ENCODE measurements at regions not wholly inside any gene's neighbourhood (a gene's known extent, or its start where the extent isn't known, plus 50 kb on each side); places are given as distances from the start of the nearest gene placed in this dataset.

GRCh38 chr9:16039988-16040761 is 487.3 kb downstream of the CCDC171 start:
- no peak overlapping the region for H2AFZ ChIP-seq (ENCODE audit: low read depth, low read length)
- no peak overlapping the region for H3K4me2 ChIP-seq (ENCODE audit: low read length)
- no peak overlapping the region for H3K27ac ChIP-seq (ENCODE audit: low read length)
- peaks cover 16% of the 10 kb centered on the region for H3K4me1 ChIP-seq (ENCODE audit: low read length)
- no peak overlapping the region for H3K4me3 ChIP-seq (ENCODE audit: low read length)
- TF ChIP-seq CTCF (IDR thresholded peaks at IDR 0.05; ENCODE audit: low read depth, low read length) = no peak
- no peak for TF ChIP-seq EZH2phosphoT487 (IDR thresholded peaks at IDR 0.05; ENCODE audit: low read depth)
- H3K9ac ChIP-seq (ENCODE audit: low read length) = no peak overlapping the region
- H3K36me3 ChIP-seq (replicated peaks; ENCODE audit: low read depth, low read length) = no peaks in the 10 kb centered on the region
- no peaks in the 10 kb centered on the region for H3K27me3 ChIP-seq (ENCODE audit: low read depth, low read length)
- H3K9me3 ChIP-seq (ENCODE audit: insufficient read depth, low read length) = no peaks in the 10 kb centered on the region
- no peaks in the 10 kb centered on the region for H4K20me1 ChIP-seq (ENCODE audit: insufficient read depth, low read length)
- H3K79me2 ChIP-seq (ENCODE audit: low read length) = no peaks in the 10 kb centered on the region

DNA sequence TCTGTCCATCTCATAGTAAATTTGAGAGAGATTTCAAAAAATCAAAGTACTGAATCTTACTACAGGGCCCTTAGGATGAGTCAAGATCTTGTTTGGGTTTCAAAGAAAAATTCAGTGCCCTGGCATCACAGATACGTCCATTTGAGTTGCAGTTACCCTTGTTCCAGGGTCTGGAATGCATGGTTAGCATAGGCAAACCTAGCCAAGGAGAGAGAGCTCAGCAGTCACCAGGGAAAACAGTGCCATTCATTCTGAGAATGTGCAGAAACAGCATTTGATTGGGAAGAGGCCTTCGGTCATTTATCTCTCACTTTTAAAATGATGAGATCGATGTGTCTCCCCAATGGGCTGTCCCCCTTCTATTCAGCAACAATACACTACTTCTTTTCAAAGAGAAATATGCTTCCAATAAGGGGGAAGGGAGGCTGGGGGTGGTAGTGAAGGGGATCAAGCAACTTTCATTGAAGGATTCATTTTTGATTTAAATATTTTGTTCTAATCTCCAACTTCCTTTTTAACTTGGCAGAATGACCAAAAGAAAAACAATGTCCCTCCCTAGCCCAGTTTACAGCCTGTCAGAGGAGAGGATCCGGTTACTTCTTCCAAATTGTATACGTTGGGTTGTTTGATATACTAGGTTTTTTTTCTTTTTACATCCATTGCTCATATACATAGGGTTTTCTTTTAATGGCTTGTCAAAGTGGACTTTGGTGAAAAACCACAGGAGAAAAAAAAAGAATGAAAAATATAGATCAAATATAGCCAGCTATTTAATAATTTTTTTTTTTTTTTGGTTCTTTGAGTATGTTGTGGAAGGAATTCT is 491.1 kb downstream of the CCDC171 start:
- no peaks in the 10 kb centered on the region for H3K27me3 ChIP-seq (ENCODE audit: low read depth, low read length)
- H3K4me3 ChIP-seq (ENCODE audit: low read length) = no peak overlapping the region
- no peak overlapping the region for H3K4me2 ChIP-seq (ENCODE audit: low read length)
- no peak overlapping the region for H3K9ac ChIP-seq (ENCODE audit: low read length)
- TF ChIP-seq EZH2phosphoT487 (IDR thresholded peaks at IDR 0.05; ENCODE audit: low read depth) (no peak), CTCF (IDR thresholded peaks at IDR 0.05; ENCODE audit: low read depth, low read length) (no peak)
- no peaks in the 10 kb centered on the region for H3K79me2 ChIP-seq (ENCODE audit: low read length)
- H3K4me1 ChIP-seq (ENCODE audit: low read length) = peaks cover 8% of the 10 kb centered on the region
- H3K27ac ChIP-seq (ENCODE audit: low read length) = no peak overlapping the region
- no peaks in the 10 kb centered on the region for H3K36me3 ChIP-seq (replicated peaks; ENCODE audit: low read depth, low read length)
- H2AFZ ChIP-seq (ENCODE audit: low read depth, low read length) = no peak overlapping the region
- no peaks in the 10 kb centered on the region for H4K20me1 ChIP-seq (ENCODE audit: insufficient read depth, low read length)
- no peaks in the 10 kb centered on the region for H3K9me3 ChIP-seq (ENCODE audit: insufficient read depth, low read length)

GRCh38 chr9:16044579-16044881 is 491.7 kb downstream of the CCDC171 start:
- Histone ChIP-seq H4K20me1 (ENCODE audit: insufficient read depth, low read length) (no peaks in the 10 kb centered on the region), H3K27me3 (ENCODE audit: low read depth, low read length) (no peaks in the 10 kb centered on the region), H3K4me3 (ENCODE audit: low read length) (no peak overlapping the region), H2AFZ (ENCODE audit: low read depth, low read length) (no peak overlapping the region), H3K4me1 (ENCODE audit: low read length) (peaks cover 2% of the 10 kb centered on the region; the same call in 1 of the 2 replicates), H3K9me3 (ENCODE audit: insufficient read depth, low read length) (no peaks in the 10 kb centered on the region), H3K9ac (ENCODE audit: low read length) (no peak overlapping the region), H3K79me2 (ENCODE audit: low read length) (no peaks in the 10 kb centered on the region), H3K4me2 (ENCODE audit: low read length) (no peak overlapping the region), H3K27ac (ENCODE audit: low read length) (no peak overlapping the region), H3K36me3 (replicated peaks; ENCODE audit: low read depth, low read length) (no peaks in the 10 kb centered on the region)
- no peak for TF ChIP-seq CTCF (IDR thresholded peaks at IDR 0.05; ENCODE audit: low read depth, low read length)
- TF ChIP-seq EZH2phosphoT487 (IDR thresholded peaks at IDR 0.05; ENCODE audit: low read depth) = no peak

DNA sequence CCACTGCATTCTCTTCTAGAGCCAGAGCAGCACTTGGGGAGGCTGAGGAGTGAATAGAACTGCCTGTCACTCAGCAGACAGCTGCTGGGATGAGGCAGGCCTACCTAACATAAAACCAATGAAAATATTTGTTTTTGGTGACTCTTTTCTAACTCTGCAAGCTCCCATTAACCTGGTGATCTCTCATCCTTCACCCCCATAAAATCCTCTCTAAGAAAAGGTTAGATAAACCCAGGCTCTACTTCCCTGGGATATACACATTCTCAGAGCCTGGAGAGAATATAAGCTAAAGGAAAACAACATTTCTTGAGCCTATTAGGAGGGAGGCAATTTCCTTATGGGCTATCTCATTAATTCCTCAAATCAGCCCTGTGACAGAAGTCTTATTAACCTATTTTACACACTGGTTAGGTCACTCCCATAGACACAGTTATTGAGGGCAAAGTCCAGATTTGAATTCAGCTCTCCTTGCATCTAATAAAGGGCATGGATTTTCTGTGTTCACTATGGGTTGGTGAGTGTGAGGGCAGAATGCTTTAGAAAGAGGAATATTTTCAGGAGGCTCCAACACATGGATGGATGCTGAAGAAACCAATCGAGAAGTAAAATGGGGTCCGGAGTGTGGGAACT is 492.9 kb downstream of the CCDC171 start:
- no peak overlapping the region for H3K9ac ChIP-seq (ENCODE audit: low read length)
- no peaks in the 10 kb centered on the region for H3K36me3 ChIP-seq (replicated peaks; ENCODE audit: low read depth, low read length)
- no peak overlapping the region for H3K4me3 ChIP-seq (ENCODE audit: low read length)
- no peaks in the 10 kb centered on the region for H3K9me3 ChIP-seq (ENCODE audit: insufficient read depth, low read length)
- no peaks in the 10 kb centered on the region for H4K20me1 ChIP-seq (ENCODE audit: insufficient read depth, low read length)
- TF ChIP-seq EZH2phosphoT487 (IDR thresholded peaks at IDR 0.05; ENCODE audit: low read depth) = no peak
- no peak for TF ChIP-seq CTCF (IDR thresholded peaks at IDR 0.05; ENCODE audit: low read depth, low read length)
- no peak overlapping the region for H2AFZ ChIP-seq (ENCODE audit: low read depth, low read length)
- H3K27me3 ChIP-seq (ENCODE audit: low read depth, low read length) = no peaks in the 10 kb centered on the region
- no peak overlapping the region for H3K27ac ChIP-seq (ENCODE audit: low read length)
- no peaks in the 10 kb centered on the region for H3K4me1 ChIP-seq (ENCODE audit: low read length)
- no peaks in the 10 kb centered on the region for H3K79me2 ChIP-seq (ENCODE audit: low read length)
- H3K4me2 ChIP-seq (ENCODE audit: low read length) = no peak overlapping the region

Data from OCI-LY3 (cell line).